HepG2 (cell line): ENCODE measurements at regions not wholly inside any gene's neighbourhood (a gene's known extent, or its start where the extent isn't known, plus 50 kb on each side); places are given as distances from the start of the nearest gene placed in this dataset.

Experiments
- ATAC-seq: fragments of 200-7000 bp; cut with Tn5 transposase; 3 replicates; pipeline ENCODE4 v1.9.1; 2020; ENCODE audit warnings: mild to moderate bottlenecking, moderate library complexity
- BruUV-seq: library from RNA; stranded (reverse); fragments of 400-500 nt; replicated peaks from 2 replicates; lab custom pipeline; 2021; lab: Mats Ljungman, UMichigan
- CTCF ChIA-PET: fragments of 300-600 bp; formaldehyde crosslinking; extraction: SDS; loops from one replicate; lab custom pipeline; 2021; ENCODE audit warnings: low total read pairs, inconsistent platforms, low intra/inter-chr PET ratio; lab: Yijun Ruan, JAX
- POLR2A ChIA-PET: fragments of 350-600 bp; sonication (Branson Sonifier 250); formaldehyde crosslinking; loops from one replicate; lab custom pipeline; 2020; ENCODE audit warnings: antibody characterized with exemption, inconsistent platforms; lab: Yijun Ruan, JAX
- DNase-seq: peaks from one replicate; pipeline ENCODE4 v3.0.0-alpha.2; 2015; ENCODE audit warnings: low spot score
- FAIRE-seq: peaks from 3 replicates; lab custom pipeline; 2011; peaks lifted over from hg19 to GRCh38; lab: Jason Lieb, UNC
- H2AFZ ChIP-seq: one replicate; pipeline ENCODE4 v1.6.1; 2011; ENCODE audit warnings: low read length, inconsistent platforms
- H3K27ac ChIP-seq: fragments of 300-600 bp; 3 replicates; pipeline ENCODE4 v1.8.0; 2011; ENCODE audit warnings: mixed run types, mild to moderate bottlenecking, mixed read lengths, low read length, inconsistent platforms; ENCODE audit not compliant: insufficient read depth; ENCODE audit errors: extremely low read length
- H3K27me3 ChIP-seq, 2 experiments: fragments of 200-600 bp in 1 of 2; 2 replicates in 1 of 2; 3 replicates in 1 of 2; pipeline versions ENCODE4 v1.6.0 to v1.8.0; 2011; ENCODE audit warnings: low read length in 2 of 2, mild to moderate bottlenecking in 2 of 2, moderate library complexity in 2 of 2, inconsistent platforms in 1 of 2; ENCODE audit not compliant: insufficient read depth in 2 of 2, control insufficient read depth in 1 of 2
- H3K36me3 ChIP-seq, 2 experiments: fragments of 200-600 bp in 1 of 2; replicated peaks in 1 of 2; 2 replicates in 1 of 2; 3 replicates in 1 of 2; pipeline versions ENCODE4 v1.5.1 to v1.8.0; 2011; ENCODE audit warnings: low read length in 2 of 2, inconsistent platforms in 1 of 2; ENCODE audit not compliant: insufficient read depth in 2 of 2, control insufficient read depth in 1 of 2
- H3K4me1 ChIP-seq: 2 replicates; pipeline ENCODE4 v1.5.1; 2012; ENCODE audit warnings: low read length, inconsistent platforms; ENCODE audit not compliant: insufficient read depth
- H3K4me2 ChIP-seq: 2 replicates; pipeline ENCODE4 v1.6.0; 2011; ENCODE audit warnings: low read depth, low read length, inconsistent platforms
- H3K4me3 ChIP-seq, 3 experiments: fragments of 200-600 bp in 1 of 3; sonication (generic), shearing (Covaris generic) in 1 of 3; replicated peaks in 1 of 3; 2 replicates each; pipeline ENCODE4 v1.5.1; 2011 to 2016; ENCODE audit warnings: low read length in 3 of 3, inconsistent platforms in 2 of 3, low read depth in 2 of 3, mild to moderate bottlenecking in 2 of 3, control low read depth in 1 of 3, mixed read lengths in 1 of 3; ENCODE audit not compliant: insufficient read depth in 1 of 3
- H3K79me2 ChIP-seq: one replicate; pipeline ENCODE4 v1.6.1; 2011; ENCODE audit warnings: low read length, inconsistent platforms; ENCODE audit not compliant: insufficient read depth
- H3K9ac ChIP-seq: 2 replicates; pipeline ENCODE4 v1.6.0; 2011; ENCODE audit warnings: mild to moderate bottlenecking, low read depth, low read length, inconsistent platforms; ENCODE audit not compliant: insufficient read depth
- H3K9me3 ChIP-seq: 2 replicates; pipeline ENCODE4 v1.5.1; 2012; ENCODE audit warnings: mild to moderate bottlenecking, low read length
- H4K20me1 ChIP-seq: 2 replicates; pipeline ENCODE4 v1.6.0; 2011; ENCODE audit warnings: inconsistent platforms, mild to moderate bottlenecking, low read length, moderate library complexity; ENCODE audit not compliant: insufficient read depth
- FOSL1 ChIP-seq: sonication (generic); formaldehyde crosslinking; IDR thresholded peaks from 2 replicates; pipeline ENCODE4 v1.9.0; 2021; ENCODE audit warnings: missing genetic modification reagents, borderline replicate concordance
- GATA4 ChIP-seq: sonication (generic); IDR thresholded peaks from 2 replicates; pipeline ENCODE4 v1.6.1; 2016; ENCODE audit warnings: antibody characterized with exemption, low read depth, borderline replicate concordance
- HMG20B ChIP-seq: conservative IDR thresholded peaks from 2 replicates; pipeline ENCODE4 v1.6.1; 2016; ENCODE audit warnings: missing genetic modification reagents, missing compliant biosample characterization
- KMT2B ChIP-seq: IDR thresholded peaks from 2 replicates; pipeline ENCODE4 v1.6.1; 2016; ENCODE audit warnings: missing genetic modification reagents, missing compliant biosample characterization
- MEF2D ChIP-seq: sonication (generic); formaldehyde crosslinking; IDR thresholded peaks from 2 replicates; pipeline ENCODE4 v1.5.1; 2020; ENCODE audit warnings: mild to moderate bottlenecking, missing genetic modification reagents
- NCOA2 ChIP-seq: sonication (generic); formaldehyde crosslinking; IDR thresholded peaks from 2 replicates; pipeline ENCODE4 v1.8.0; 2022; ENCODE audit warnings: inconsistent platforms
- PAF1 ChIP-seq: IDR thresholded peaks from 2 replicates; pipeline ENCODE4 v1.6.1; 2016; ENCODE audit warnings: missing genetic modification reagents, missing compliant biosample characterization
- PLSCR1 ChIP-seq: sonication (generic); formaldehyde crosslinking; IDR thresholded peaks from 2 replicates; pipeline ENCODE4 v1.5.0; 2020; ENCODE audit warnings: missing genetic modification reagents, mild to moderate bottlenecking, borderline replicate concordance
- SMARCE1 ChIP-seq: fragments of 450-650 bp; IDR thresholded peaks from 2 replicates; pipeline ENCODE4 v1.6.1; 2017; ENCODE audit warnings: borderline replicate concordance
- SP4 ChIP-seq: sonication (generic); formaldehyde crosslinking; IDR thresholded peaks from 2 replicates; pipeline ENCODE4 v1.8.1; 2023; ENCODE audit warnings: mild to moderate bottlenecking, missing genetic modification reagents
- TBX3 ChIP-seq: fragments of 450-650 bp; IDR thresholded peaks from 2 replicates; pipeline ENCODE4 v1.6.1; 2017; ENCODE audit warnings: antibody characterized with exemption, mild to moderate bottlenecking, inconsistent platforms, borderline replicate concordance
- TOE1 ChIP-seq: sonication (generic); formaldehyde crosslinking; IDR thresholded peaks from 2 replicates; pipeline ENCODE4 v1.4.0; 2020; ENCODE audit warnings: mild to moderate bottlenecking, missing genetic modification reagents
- ZFP36L2 ChIP-seq: sonication (generic); formaldehyde crosslinking; IDR thresholded peaks from 2 replicates; pipeline ENCODE4 v1.4.0; 2020; ENCODE audit warnings: missing genetic modification reagents
- ZNF251 ChIP-seq: sonication (generic); formaldehyde crosslinking; IDR thresholded peaks from 2 replicates; pipeline ENCODE4 v1.9.0; 2021; ENCODE audit warnings: mild to moderate bottlenecking, missing genetic modification reagents
- ZNF367 ChIP-seq: sonication (generic); formaldehyde crosslinking; IDR thresholded peaks from 2 replicates; pipeline ENCODE4 v1.4.0; 2020; ENCODE audit warnings: missing genetic modification reagents, borderline replicate concordance
- WGBS: methylation state at CpG from one replicate; pipeline ENCODE4 v1.1.6; 2017; ENCODE audit warnings: low lambda C conversion rate; 5-methylcytosine and 5-hydroxymethylcytosine counted together
- in situ Hi-C: cut with HindIII; loops from 2 replicates; pipeline ENCODE4 v1.10.0; 2017; ENCODE audit warnings: low pct_unique_long_range_greater_than_20kb; ENCODE audit not compliant: extremely low pct_ligation_motif_present
- intact Hi-C: fragments of 100-400 bp; cut with micrococcal nuclease; formaldehyde crosslinking; loops from one replicate; pipeline ENCODE4 v1.10.0; 2022; ENCODE audit not compliant: unreplicated experiment
- TF ChIP-seq, protein P1 (sequence below): sonication (generic); formaldehyde crosslinking; conservative IDR thresholded peaks from 2 replicates; pipeline ENCODE4 v1.4.0; 2020; ENCODE audit warnings: missing genetic modification reagents
- TF ChIP-seq, protein P2 (sequence below): sonication (generic); formaldehyde crosslinking; IDR thresholded peaks from 2 replicates; pipeline ENCODE4 v1.4.0; 2020; ENCODE audit warnings: mild to moderate bottlenecking, missing genetic modification reagents
- TF ChIP-seq, protein P3 (sequence below): sonication (generic); formaldehyde crosslinking; IDR thresholded peaks from 2 replicates; pipeline ENCODE4 v1.4.0; 2020; ENCODE audit warnings: missing genetic modification reagents

DNA sequence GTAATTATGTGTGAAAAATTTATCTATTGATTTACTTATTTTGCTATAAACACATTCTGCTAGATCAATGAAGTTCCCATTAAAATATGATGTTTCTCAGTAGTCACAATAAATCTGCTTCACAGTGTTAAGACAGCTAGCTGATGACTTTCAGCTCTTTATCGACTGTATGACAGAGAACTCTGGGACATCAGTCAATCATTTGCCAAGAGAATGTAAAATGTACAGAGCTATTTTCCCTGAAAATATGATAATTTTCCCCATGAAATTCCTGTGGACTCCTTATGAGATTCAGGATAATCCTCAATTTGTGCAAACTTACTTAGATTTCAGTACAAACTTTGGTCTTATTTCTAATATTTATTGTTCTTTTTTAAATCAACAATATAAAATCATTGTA, 430.5 kb downstream of the SLITRK6 start (continued):
- TF ChIP-seq, protein P1, sequence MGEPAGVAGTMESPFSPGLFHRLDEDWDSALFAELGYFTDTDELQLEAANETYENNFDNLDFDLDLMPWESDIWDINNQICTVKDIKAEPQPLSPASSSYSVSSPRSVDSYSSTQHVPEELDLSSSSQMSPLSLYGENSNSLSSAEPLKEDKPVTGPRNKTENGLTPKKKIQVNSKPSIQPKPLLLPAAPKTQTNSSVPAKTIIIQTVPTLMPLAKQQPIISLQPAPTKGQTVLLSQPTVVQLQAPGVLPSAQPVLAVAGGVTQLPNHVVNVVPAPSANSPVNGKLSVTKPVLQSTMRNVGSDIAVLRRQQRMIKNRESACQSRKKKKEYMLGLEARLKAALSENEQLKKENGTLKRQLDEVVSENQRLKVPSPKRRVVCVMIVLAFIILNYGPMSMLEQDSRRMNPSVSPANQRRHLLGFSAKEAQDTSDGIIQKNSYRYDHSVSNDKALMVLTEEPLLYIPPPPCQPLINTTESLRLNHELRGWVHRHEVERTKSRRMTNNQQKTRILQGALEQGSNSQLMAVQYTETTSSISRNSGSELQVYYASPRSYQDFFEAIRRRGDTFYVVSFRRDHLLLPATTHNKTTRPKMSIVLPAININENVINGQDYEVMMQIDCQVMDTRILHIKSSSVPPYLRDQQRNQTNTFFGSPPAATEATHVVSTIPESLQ (CRISPR knock-in tag) = no peak
- no peak for TF ChIP-seq NCOA2 (CRISPR knock-in tag)
- TF ChIP-seq, protein P2, sequence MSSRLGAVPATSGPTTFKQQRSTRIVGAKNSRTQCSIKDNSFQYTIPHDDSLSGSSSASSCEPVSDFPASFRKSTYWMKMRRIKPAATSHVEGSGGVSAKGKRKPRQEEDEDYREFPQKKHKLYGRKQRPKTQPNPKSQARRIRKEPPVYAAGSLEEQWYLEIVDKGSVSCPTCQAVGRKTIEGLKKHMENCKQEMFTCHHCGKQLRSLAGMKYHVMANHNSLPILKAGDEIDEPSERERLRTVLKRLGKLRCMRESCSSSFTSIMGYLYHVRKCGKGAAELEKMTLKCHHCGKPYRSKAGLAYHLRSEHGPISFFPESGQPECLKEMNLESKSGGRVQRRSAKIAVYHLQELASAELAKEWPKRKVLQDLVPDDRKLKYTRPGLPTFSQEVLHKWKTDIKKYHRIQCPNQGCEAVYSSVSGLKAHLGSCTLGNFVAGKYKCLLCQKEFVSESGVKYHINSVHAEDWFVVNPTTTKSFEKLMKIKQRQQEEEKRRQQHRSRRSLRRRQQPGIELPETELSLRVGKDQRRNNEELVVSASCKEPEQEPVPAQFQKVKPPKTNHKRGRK (CRISPR knock-in tag) = no peak
- TF ChIP-seq PAF1 (CRISPR knock-in tag) = no peak
- TF ChIP-seq ZNF251 (CRISPR knock-in tag) = no peak
- no peak for TF ChIP-seq PLSCR1
- TF ChIP-seq MEF2D (CRISPR knock-in tag) = no peak

DNA sequence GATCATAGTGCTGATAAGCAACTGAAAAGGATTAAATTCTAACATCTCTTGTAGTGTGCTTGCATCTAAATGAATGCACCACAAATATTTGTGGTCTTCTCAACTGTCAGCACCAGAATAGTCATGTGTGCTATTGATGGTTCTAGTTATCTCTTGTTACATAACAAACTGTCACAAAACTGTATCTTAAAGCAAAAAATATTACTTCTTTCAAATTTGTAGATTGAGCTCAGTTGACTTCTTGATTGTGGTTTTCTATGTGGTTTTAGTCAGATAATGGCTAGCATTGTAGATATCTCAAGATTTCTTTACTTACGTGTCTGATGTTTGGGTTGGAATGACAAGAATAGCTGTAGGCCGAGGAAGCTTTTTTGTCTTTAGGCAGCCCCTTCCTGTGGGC, 431.3 kb downstream of the SLITRK6 start:
- intact Hi-C loops (no loop called here), in situ Hi-C loops (no loop called here)
- CTCF ChIA-PET = no interaction called here
- no peak overlapping the region for H3K4me3 ChIP-seq
- no peaks in the 10 kb centered on the region for H3K79me2 ChIP-seq
- FAIRE-seq (no peak), ATAC-seq (no peak), DNase-seq (no peak)
- no peak overlapping the region for H3K9ac ChIP-seq
- H3K36me3 ChIP-seq = no peaks in the 10 kb centered on the region
- H3K9me3 ChIP-seq = no peaks in the 10 kb centered on the region
- POLR2A ChIA-PET = no interaction called here
- no peak overlapping the region for H3K27ac ChIP-seq
- no peak overlapping the region for H3K4me2 ChIP-seq
- H2AFZ ChIP-seq = no peak overlapping the region
- 29% methylated on average over 2 of the region's 2 CpGs for WGBS
- H3K4me1 ChIP-seq = peaks cover 24% of the 10 kb centered on the region
- BruUV-seq = no TSS peak
- H4K20me1 ChIP-seq = no peaks in the 10 kb centered on the region
- H3K27me3 ChIP-seq = no peaks in the 10 kb centered on the region
- TF ChIP-seq SMARCE1 (no peak), ZFP36L2 (no peak), FOSL1 (CRISPR knock-in tag) (no peak), HMG20B (CRISPR knock-in tag) (no peak), ZNF367 (CRISPR knock-in tag) (no peak), KMT2B (CRISPR knock-in tag) (no peak), SP4 (CRISPR knock-in tag) (no peak), TOE1 (no peak), GATA4 (no peak), TBX3 (no peak)
- TF ChIP-seq, protein P3, sequence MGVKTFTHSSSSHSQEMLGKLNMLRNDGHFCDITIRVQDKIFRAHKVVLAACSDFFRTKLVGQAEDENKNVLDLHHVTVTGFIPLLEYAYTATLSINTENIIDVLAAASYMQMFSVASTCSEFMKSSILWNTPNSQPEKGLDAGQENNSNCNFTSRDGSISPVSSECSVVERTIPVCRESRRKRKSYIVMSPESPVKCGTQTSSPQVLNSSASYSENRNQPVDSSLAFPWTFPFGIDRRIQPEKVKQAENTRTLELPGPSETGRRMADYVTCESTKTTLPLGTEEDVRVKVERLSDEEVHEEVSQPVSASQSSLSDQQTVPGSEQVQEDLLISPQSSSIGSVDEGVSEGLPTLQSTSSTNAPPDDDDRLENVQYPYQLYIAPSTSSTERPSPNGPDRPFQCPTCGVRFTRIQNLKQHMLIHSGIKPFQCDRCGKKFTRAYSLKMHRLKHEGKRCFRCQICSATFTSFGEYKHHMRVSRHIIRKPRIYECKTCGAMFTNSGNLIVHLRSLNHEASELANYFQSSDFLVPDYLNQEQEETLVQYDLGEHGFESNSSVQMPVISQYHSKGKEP (CRISPR knock-in tag) = no peak
- TF ChIP-seq, protein P1 (CRISPR knock-in tag) = no peak
